Tibial nerve (tissue), 4 donors: ENCODE measurements at regions not wholly inside any gene's neighbourhood (a gene's known extent, or its start where the extent isn't known, plus 50 kb on each side); places are given as distances from the start of the nearest gene placed in this dataset.

Experiments used
- DNase-seq, 2 donors: peaks; one replicate each; pipeline ENCODE4 v3.0.0-alpha.2; 2019; ENCODE audit warnings: low spot score in 2 of 2
- H3K27ac ChIP-seq, 4 donors: fragments of 200-600 bp; sonication (generic) in 3 of 4; one replicate each; pipeline ENCODE4 v1.5.1; 2017 to 2019; ENCODE audit warnings: mild to moderate bottlenecking in 1 of 4
- H3K27me3 ChIP-seq, 2 donors: fragments of 200-600 bp; sonication (generic) in 1 of 2; one replicate each; pipeline versions ENCODE4 v1.5.1 to v1.6.0; 2017 to 2019
- H3K36me3 ChIP-seq, 3 donors: fragments of 200-600 bp; sonication (generic); one replicate each; pipeline ENCODE4 v1.5.1; 2018 to 2019
- H3K4me1 ChIP-seq, 4 donors: fragments of 200-600 bp; sonication (generic) in 3 of 4; one replicate each; pipeline ENCODE4 v1.5.1; 2017 to 2019
- H3K4me3 ChIP-seq, 4 donors: fragments of 200-600 bp; sonication (generic) in 3 of 4; one replicate each; pipeline ENCODE4 v1.5.1; 2017 to 2019; ENCODE audit warnings: mild to moderate bottlenecking in 1 of 4, moderate library complexity in 1 of 4
- H3K9me3 ChIP-seq, 4 donors: fragments of 200-600 bp; sonication (generic) in 3 of 4; one replicate each; pipeline ENCODE4 v1.5.1; 2017 to 2019
- CTCF ChIP-seq, 5 experiments: fragments of 200-600 bp in 3 of 5; fragments of 450-650 bp in 2 of 5; sonication (generic) in 3 of 5; IDR thresholded peaks; one replicate each; pipeline ENCODE4 v1.5.1; 2016 to 2019; ENCODE audit warnings: antibody characterized with exemption in 5 of 5, mild to moderate bottlenecking in 3 of 5, moderate library complexity in 2 of 5
- EP300 ChIP-seq, 2 donors: sonication (generic); formaldehyde crosslinking; IDR thresholded peaks; one replicate each; pipeline ENCODE4 v1.6.1; 2017; ENCODE audit warnings: antibody characterized with exemption in 2 of 2, mild to moderate bottlenecking in 1 of 2
- POLR2A ChIP-seq, 2 donors: fragments of 450-650 bp; IDR thresholded peaks; one replicate each; pipeline ENCODE4 v1.6.1; 2017; ENCODE audit warnings: antibody characterized with exemption in 2 of 2, mild to moderate bottlenecking in 2 of 2, moderate library complexity in 2 of 2
- WGBS, 2 donors: methylation state at CpG; one replicate each; pipeline ENCODE4 v1.1.5; 2018; 5-methylcytosine and 5-hydroxymethylcytosine counted together

- 2 to 3% methylated on average over 17 of the region's 17 CpGs for WGBS, 2 donors
- H3K27ac ChIP-seq = peak overlapping the region; percentile 46 to 79 (median 60)
- peaks cover 0 to 38% (median 5%) of the 10 kb centered on the region in 4 donors for H3K4me1 ChIP-seq
- H3K36me3 ChIP-seq = no peaks in the 10 kb centered on the region
- H3K9me3 ChIP-seq = no peaks in the 10 kb centered on the region
- TF ChIP-seq CTCF (IDR thresholded peaks at IDR 0.05) = peak; percentile 43 to 81 (median 63)
- TF ChIP-seq EP300 (IDR thresholded peaks at IDR 0.05) = peak in 1 of 2 donors; percentile 52
- TF ChIP-seq POLR2A (IDR thresholded peaks at IDR 0.05) = no peak
- peak overlapping the region; percentile 41 to 57 (median 48) for H3K4me3 ChIP-seq
- no peaks in the 10 kb centered on the region for H3K27me3 ChIP-seq
- peak in 1 of 2 donors; percentile 52 for DNase-seq
These were observed 103.2 kb upstream of the BEND6 start for GRCh38 chr6:56851541-56852259.

GRCh38 chr6:56851074-56851473 lies 103.8 kb upstream of the BEND6 start:
- Histone ChIP-seq H3K4me1 (peaks cover 0 to 32% (median 3%) of the 10 kb centered on the region in 4 donors), H3K36me3 (no peaks in the 10 kb centered on the region), H3K27me3 (no peaks in the 10 kb centered on the region), H3K4me3 (peak overlapping the region; percentile 41 to 57 (median 48)), H3K27ac (peak overlapping the region; percentile 29 to 79 (median 59)), H3K9me3 (no peaks in the 10 kb centered on the region)
- WGBS, 2 donors = 2 to 7% methylated on average over 9 of the region's 9 CpGs
- TF ChIP-seq CTCF (IDR thresholded peaks at IDR 0.05) (no peak), POLR2A (IDR thresholded peaks at IDR 0.05) (no peak), EP300 (IDR thresholded peaks at IDR 0.05) (no peak)
- no peak for DNase-seq

DNA sequence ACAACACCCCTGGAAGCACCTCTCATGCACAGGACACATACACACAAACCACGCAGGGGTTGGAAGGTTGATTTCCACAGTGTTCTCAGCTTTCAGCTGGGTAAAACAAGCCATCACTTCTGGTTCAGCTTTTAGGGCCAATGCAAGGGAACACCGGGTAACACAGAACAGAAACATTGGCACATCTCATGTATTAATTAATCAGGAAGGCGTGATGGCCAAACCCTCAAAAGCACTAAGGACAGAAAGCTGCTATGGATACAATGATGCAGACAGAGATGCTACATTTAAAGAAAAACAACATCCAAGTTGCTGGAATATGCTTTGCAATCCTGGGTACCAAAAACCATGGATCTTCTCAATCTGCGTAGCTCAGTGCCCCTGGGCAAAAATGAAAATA lies 104.3 kb upstream of the BEND6 start:
- no peaks in the 10 kb centered on the region for H3K36me3 ChIP-seq
- peak overlapping the region in 3 of 4 donors; percentile 45 to 57 (median 51) for H3K4me3 ChIP-seq
- H3K27me3 ChIP-seq = no peaks in the 10 kb centered on the region
- H3K4me1 ChIP-seq = peaks cover 0 to 28% (median 2%) of the 10 kb centered on the region in 4 donors
- H3K27ac ChIP-seq = peak overlapping the region; percentile 14 to 79 (median 50)
- no peak for DNase-seq
- H3K9me3 ChIP-seq = no peaks in the 10 kb centered on the region
- 18 to 28% methylated on average over 4 of the region's 4 CpGs for WGBS, 2 donors
- no peak for TF ChIP-seq CTCF (IDR thresholded peaks at IDR 0.05)

GRCh38 chr6:56849896-56850295 lies 105.0 kb upstream of the BEND6 start:
- peaks cover 0 to 32% (median 2%) of the 10 kb centered on the region in 4 donors for H3K4me1 ChIP-seq
- TF ChIP-seq POLR2A (IDR thresholded peaks at IDR 0.05) = no peak
- no peak for TF ChIP-seq CTCF (IDR thresholded peaks at IDR 0.05)
- no peaks in the 10 kb centered on the region for H3K36me3 ChIP-seq
- no peak for DNase-seq
- peak overlapping the region in 3 of 4 donors; percentile 29 to 79 (median 72) for H3K27ac ChIP-seq
- 45 to 51% methylated on average over 4 of the region's 4 CpGs for whole genome bisulfite sequencing, 2 donors
- no peaks in the 10 kb centered on the region for H3K9me3 ChIP-seq
- H3K27me3 ChIP-seq = no peaks in the 10 kb centered on the region
- peak overlapping the region in 1 of 4 donors; percentile 57 for H3K4me3 ChIP-seq

- TF ChIP-seq CTCF (IDR thresholded peaks at IDR 0.05) = no peak
- no peak for TF ChIP-seq POLR2A (IDR thresholded peaks at IDR 0.05)
- Histone ChIP-seq H3K4me3 (no peak overlapping the region), H3K27me3 (no peaks in the 10 kb centered on the region), H3K36me3 (no peaks in the 10 kb centered on the region), H3K27ac (peak overlapping the region in 1 of 4 donors; percentile 29), H3K4me1 (peaks cover 0 to 41% (median 2%) of the 10 kb centered on the region in 4 donors), H3K9me3 (no peaks in the 10 kb centered on the region)
- no peak for DNase-seq
These were observed 106.8 kb upstream of the BEND6 start for GRCh38 chr6:56848105-56848504.
